ENCODE measurements at regions not wholly inside any gene's neighbourhood (a gene's known extent, or its start where the extent isn't known, plus 50 kb on each side); places are given as distances from the start of the nearest gene placed in this dataset.

DNA sequence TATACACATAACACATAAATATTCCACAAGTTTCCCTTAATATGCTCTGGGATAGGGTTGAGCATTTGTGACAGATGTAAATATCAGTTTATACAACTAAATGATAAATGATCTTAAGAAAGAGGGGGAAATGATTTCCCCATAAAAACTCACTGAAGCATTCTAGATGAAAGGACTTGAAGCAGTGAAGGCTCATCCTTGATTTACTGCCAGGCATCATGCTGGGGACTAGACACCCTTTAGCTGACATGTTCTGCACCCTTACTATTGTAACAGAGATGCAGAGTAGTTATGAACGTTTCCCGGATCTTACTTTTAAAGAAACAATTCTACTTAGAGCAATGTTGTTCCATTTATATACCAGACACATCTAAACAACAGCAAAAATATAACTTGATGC, 235.8 kb downstream of the PTGER3 start:
- H3K9me3 ChIP-seq (ENCODE audit: insufficient read depth, low read depth) = no peaks in the 10 kb centered on the region
- H3K4me1 ChIP-seq (replicated peaks; ENCODE audit: insufficient read depth) = no peaks in the 10 kb centered on the region
- no peak overlapping the region for H3K4me3 ChIP-seq
- BruUV-seq (replicated peaks) = no TSS peak
- intact Hi-C loops (cut with micrococcal nuclease; ENCODE audit: unreplicated experiment) = no loop called here
- no peak overlapping the region for H2AFZ ChIP-seq
- no peak overlapping the region for H3K27ac ChIP-seq
- no peak for DNase-seq
- H3F3A ChIP-seq (ENCODE audit: insufficient read depth, low read depth) = no peaks in the 10 kb centered on the region
- H3K36me3 ChIP-seq (ENCODE audit: low read depth) = no peaks in the 10 kb centered on the region
- no peaks in the 10 kb centered on the region for H3K9me2 ChIP-seq (ENCODE audit: insufficient read depth)
- ChIA-PET CTCF (no interaction called here), POLR2A (ENCODE audit: unreplicated experiment) (no interaction called here)
- no peaks in the 10 kb centered on the region for H4K20me1 ChIP-seq (ENCODE audit: insufficient read depth)
- H3K27me3 ChIP-seq (ENCODE audit: insufficient read depth, low read depth) = no peaks in the 10 kb centered on the region
- no peak overlapping the region for H3K4me2 ChIP-seq
- TF ChIP-seq EZH2 (IDR thresholded peaks at IDR 0.05; ENCODE audit: low read depth) (no peak), CTCF (conservative IDR thresholded peaks at IDR 0.05) (no peak)
- H3K79me2 ChIP-seq (ENCODE audit: low read depth) = no peaks in the 10 kb centered on the region

GRCh38 chr1:70812442-70813109, 235.0 kb downstream of the PTGER3 start:
- no peaks in the 10 kb centered on the region for H3K4me1 ChIP-seq (replicated peaks; ENCODE audit: insufficient read depth)
- H3K79me2 ChIP-seq (ENCODE audit: low read depth) = no peaks in the 10 kb centered on the region
- ChIA-PET CTCF (no interaction called here), POLR2A (ENCODE audit: unreplicated experiment) (no interaction called here)
- H3K27me3 ChIP-seq (ENCODE audit: insufficient read depth, low read depth) = no peaks in the 10 kb centered on the region
- DNase-seq = no peak
- H3K27ac ChIP-seq = no peak overlapping the region
- H3K9me2 ChIP-seq (ENCODE audit: insufficient read depth) = no peaks in the 10 kb centered on the region
- intact Hi-C loops (cut with micrococcal nuclease; ENCODE audit: unreplicated experiment) = no loop called here
- H3K36me3 ChIP-seq (ENCODE audit: low read depth) = no peaks in the 10 kb centered on the region
- H4K20me1 ChIP-seq (ENCODE audit: insufficient read depth) = no peaks in the 10 kb centered on the region
- H3K4me3 ChIP-seq = no peak overlapping the region
- H2AFZ ChIP-seq = no peak overlapping the region
- H3F3A ChIP-seq (ENCODE audit: insufficient read depth, low read depth) = no peaks in the 10 kb centered on the region
- H3K4me2 ChIP-seq = no peak overlapping the region
- no peaks in the 10 kb centered on the region for H3K9me3 ChIP-seq (ENCODE audit: insufficient read depth, low read depth)
- no TSS peak for BruUV-seq (replicated peaks)
- TF ChIP-seq EZH2 (IDR thresholded peaks at IDR 0.05; ENCODE audit: low read depth) (no peak), CTCF (conservative IDR thresholded peaks at IDR 0.05) (no peak)

GRCh38 chr1:70818401-70818800, 229.2 kb downstream of the PTGER3 start:
- no peaks in the 10 kb centered on the region for H3K4me1 ChIP-seq (replicated peaks; ENCODE audit: insufficient read depth)
- intact Hi-C loops (cut with micrococcal nuclease; ENCODE audit: unreplicated experiment) = no loop called here
- H3F3A ChIP-seq (ENCODE audit: insufficient read depth, low read depth) = no peaks in the 10 kb centered on the region
- no peak overlapping the region for H3K4me3 ChIP-seq
- no peak for DNase-seq
- no TSS peak for BruUV-seq (replicated peaks)
- POLR2A ChIA-PET (ENCODE audit: unreplicated experiment) = no interaction called here
- H3K4me2 ChIP-seq = no peak overlapping the region
- H4K20me1 ChIP-seq (ENCODE audit: insufficient read depth) = no peaks in the 10 kb centered on the region
- no peaks in the 10 kb centered on the region for H3K9me3 ChIP-seq (ENCODE audit: insufficient read depth, low read depth)
- TF ChIP-seq EZH2 (IDR thresholded peaks at IDR 0.05; ENCODE audit: low read depth) (no peak), CTCF (conservative IDR thresholded peaks at IDR 0.05) (no peak)
- H3K36me3 ChIP-seq (ENCODE audit: low read depth) = no peaks in the 10 kb centered on the region
- no peak overlapping the region for H2AFZ ChIP-seq
- CTCF ChIA-PET = no interaction called here
- H3K27ac ChIP-seq = no peak overlapping the region
- H3K27me3 ChIP-seq (ENCODE audit: insufficient read depth, low read depth) = no peaks in the 10 kb centered on the region
- H3K79me2 ChIP-seq (ENCODE audit: low read depth) = no peaks in the 10 kb centered on the region
- no peaks in the 10 kb centered on the region for H3K9me2 ChIP-seq (ENCODE audit: insufficient read depth)

Data from PC-9 (cell line).